ENCODE measurements at regions not wholly inside any gene's neighbourhood (a gene's known extent, or its start where the extent isn't known, plus 50 kb on each side); places are given as distances from the start of the nearest gene placed in this dataset.

- Histone ChIP-seq H3K36me3 (ENCODE audit: control insufficient read depth in 2 of 2, extremely low read depth in 1 of 2, insufficient read depth in 2 of 2, low read length in 2 of 2) (no peaks in the 10 kb centered on the region), H3K9ac (replicated peaks; ENCODE audit: extremely low read depth, insufficient read depth, low read length) (no peak overlapping the region), H3K4me3 (replicated peaks in 1 of 3; ENCODE audit: insufficient read depth in 1 of 3, low read depth in 1 of 3, low read length in 3 of 3) (no peak overlapping the region), H3K4me2 (ENCODE audit: insufficient read depth, low read length) (no peak overlapping the region), H3K4me1 (ENCODE audit: control insufficient read depth, extremely low read depth, insufficient read depth, low read length) (no peaks in the 10 kb centered on the region), H3K27ac (ENCODE audit: insufficient read depth, low read depth, low read length) (no peak overlapping the region), H3K79me2 (ENCODE audit: control insufficient read depth, insufficient read depth, low read length) (no peaks in the 10 kb centered on the region), H3K27me3 (ENCODE audit: control insufficient read depth in 2 of 2, insufficient read depth in 2 of 2, low read length in 2 of 2) (no peaks in the 10 kb centered on the region), H2AFZ (ENCODE audit: low read depth, low read length) (no peak overlapping the region), H4K20me1 (replicated peaks; ENCODE audit: control insufficient read depth, extremely low read depth, insufficient read depth, low read length) (no peaks in the 10 kb centered on the region), H3K9me3 (replicated peaks; ENCODE audit: control insufficient read depth, insufficient read depth, low read length) (no peaks in the 10 kb centered on the region), H3K9me1 (replicated peaks; ENCODE audit: control insufficient read depth, extremely low read depth, insufficient read depth, low read length) (no peaks in the 10 kb centered on the region)
- FAIRE-seq = no peak
- TF ChIP-seq EZH2 (IDR thresholded peaks at IDR 0.05; ENCODE audit: borderline replicate concordance, low read depth, low read length, severe bottlenecking) = no peak
- TF ChIP-seq, protein P1, sequence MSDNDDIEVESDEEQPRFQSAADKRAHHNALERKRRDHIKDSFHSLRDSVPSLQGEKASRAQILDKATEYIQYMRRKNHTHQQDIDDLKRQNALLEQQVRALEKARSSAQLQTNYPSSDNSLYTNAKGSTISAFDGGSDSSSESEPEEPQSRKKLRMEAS (IDR thresholded peaks at IDR 0.05; ENCODE audit: insufficient read depth, insufficient read length) = no peak
- TF ChIP-seq, protein P2, sequence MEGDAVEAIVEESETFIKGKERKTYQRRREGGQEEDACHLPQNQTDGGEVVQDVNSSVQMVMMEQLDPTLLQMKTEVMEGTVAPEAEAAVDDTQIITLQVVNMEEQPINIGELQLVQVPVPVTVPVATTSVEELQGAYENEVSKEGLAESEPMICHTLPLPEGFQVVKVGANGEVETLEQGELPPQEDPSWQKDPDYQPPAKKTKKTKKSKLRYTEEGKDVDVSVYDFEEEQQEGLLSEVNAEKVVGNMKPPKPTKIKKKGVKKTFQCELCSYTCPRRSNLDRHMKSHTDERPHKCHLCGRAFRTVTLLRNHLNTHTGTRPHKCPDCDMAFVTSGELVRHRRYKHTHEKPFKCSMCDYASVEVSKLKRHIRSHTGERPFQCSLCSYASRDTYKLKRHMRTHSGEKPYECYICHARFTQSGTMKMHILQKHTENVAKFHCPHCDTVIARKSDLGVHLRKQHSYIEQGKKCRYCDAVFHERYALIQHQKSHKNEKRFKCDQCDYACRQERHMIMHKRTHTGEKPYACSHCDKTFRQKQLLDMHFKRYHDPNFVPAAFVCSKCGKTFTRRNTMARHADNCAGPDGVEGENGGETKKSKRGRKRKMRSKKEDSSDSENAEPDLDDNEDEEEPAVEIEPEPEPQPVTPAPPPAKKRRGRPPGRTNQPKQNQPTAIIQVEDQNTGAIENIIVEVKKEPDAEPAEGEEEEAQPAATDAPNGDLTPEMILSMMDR (IDR thresholded peaks at IDR 0.05; ENCODE audit: extremely low read depth in 1 of 2, insufficient read depth in 1 of 2, low read depth in 1 of 2, low read length in 2 of 2) = no peak
- no peak for TF ChIP-seq FOS (IDR thresholded peaks at IDR 0.05; ENCODE audit: borderline replicate concordance, insufficient read depth, low read length)
- TF ChIP-seq JUN (IDR thresholded peaks at IDR 0.05; ENCODE audit: borderline replicate concordance, insufficient read depth, insufficient read length, low read depth) = no peak
- no peak for TF ChIP-seq MYC (IDR thresholded peaks at IDR 0.05; ENCODE audit: low read depth, low read length)
- dilution Hi-C loops (cut with MboI; ENCODE audit: extremely low pct_ligation_motif_present, low sequenced_read_pairs) (no loop called here), intact Hi-C loops (cut with micrococcal nuclease) (no loop called here)
- ChIA-PET CTCF (no interaction called here), POLR2A (no interaction called here)
- BruUV-seq (replicated peaks) = no TSS peak
- DNase-seq (ENCODE audit: low read depth, low spot score) = no peak
These were observed 657.1 kb upstream of the SEL1L start for GRCh38 chr14:82190742-82191141.

DNA sequence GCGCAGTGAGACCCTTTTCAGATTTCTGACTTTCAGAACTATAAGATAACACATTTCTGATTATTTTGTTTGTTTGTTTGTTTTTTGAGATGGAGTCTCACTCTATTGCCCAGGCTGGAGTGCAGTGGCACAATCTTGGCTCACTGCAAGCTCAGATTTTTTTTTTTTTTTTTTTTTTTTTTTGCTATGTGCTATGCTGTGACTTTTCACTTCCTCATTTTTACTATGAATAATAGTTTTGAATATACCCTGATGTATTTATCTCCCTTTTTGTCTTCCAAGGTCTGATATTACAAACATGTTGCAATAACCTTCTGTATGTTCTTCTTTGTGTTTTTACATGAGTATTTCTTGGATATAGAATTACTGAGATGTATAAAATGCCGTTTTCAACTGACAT lies 658.7 kb upstream of the SEL1L start:
- no peak overlapping the region for H3K4me2 ChIP-seq (ENCODE audit: insufficient read depth, low read length)
- TF ChIP-seq GATA2 (IDR thresholded peaks at IDR 0.05; ENCODE audit: insufficient read depth, insufficient read length, low read depth, low read length) (no peak), POLR2A (IDR thresholded peaks at IDR 0.05; ENCODE audit: low read depth, low read length) (no peak), MYC (IDR thresholded peaks at IDR 0.05; ENCODE audit: low read depth, low read length) (no peak), POLR2AphosphoS5 (IDR thresholded peaks at IDR 0.05; ENCODE audit: insufficient read depth, low read depth, low read length) (no peak), EZH2 (IDR thresholded peaks at IDR 0.05; ENCODE audit: borderline replicate concordance, low read depth, low read length, severe bottlenecking) (no peak), JUN (IDR thresholded peaks at IDR 0.05; ENCODE audit: borderline replicate concordance, insufficient read depth, insufficient read length, low read depth) (no peak), FOS (IDR thresholded peaks at IDR 0.05; ENCODE audit: borderline replicate concordance, insufficient read depth, low read length) (no peak)
- TF ChIP-seq, protein P1 (IDR thresholded peaks at IDR 0.05; ENCODE audit: insufficient read depth, insufficient read length) = no peak
- TF ChIP-seq, protein P2 (IDR thresholded peaks at IDR 0.05; ENCODE audit: extremely low read depth in 1 of 2, insufficient read depth in 1 of 2, low read depth in 1 of 2, low read length in 2 of 2) = no peak
- no peak for FAIRE-seq
- H4K20me1 ChIP-seq (replicated peaks; ENCODE audit: control insufficient read depth, extremely low read depth, insufficient read depth, low read length) = no peaks in the 10 kb centered on the region
- intact Hi-C loops (cut with micrococcal nuclease) (no loop called here), dilution Hi-C loops (cut with MboI; ENCODE audit: extremely low pct_ligation_motif_present, low sequenced_read_pairs) (no loop called here)
- H2AFZ ChIP-seq (ENCODE audit: low read depth, low read length) = no peak overlapping the region
- no peaks in the 10 kb centered on the region for H3K27me3 ChIP-seq (ENCODE audit: control insufficient read depth in 2 of 2, insufficient read depth in 2 of 2, low read length in 2 of 2)
- CTCF ChIA-PET = no interaction called here
- no peaks in the 10 kb centered on the region for H3K9me3 ChIP-seq (replicated peaks; ENCODE audit: control insufficient read depth, insufficient read depth, low read length)
- no peak overlapping the region for H3K27ac ChIP-seq (ENCODE audit: insufficient read depth, low read depth, low read length)
- no peaks in the 10 kb centered on the region for H3K36me3 ChIP-seq (ENCODE audit: control insufficient read depth in 2 of 2, extremely low read depth in 1 of 2, insufficient read depth in 2 of 2, low read length in 2 of 2)
- H3K9me1 ChIP-seq (replicated peaks; ENCODE audit: control insufficient read depth, extremely low read depth, insufficient read depth, low read length) = no peaks in the 10 kb centered on the region
- no peak overlapping the region for H3K9ac ChIP-seq (replicated peaks; ENCODE audit: extremely low read depth, insufficient read depth, low read length)
- no TSS peak for BruUV-seq (replicated peaks)
- no peaks in the 10 kb centered on the region for H3K79me2 ChIP-seq (ENCODE audit: control insufficient read depth, insufficient read depth, low read length)
- POLR2A ChIA-PET = no interaction called here
- no peaks in the 10 kb centered on the region for H3K4me1 ChIP-seq (ENCODE audit: control insufficient read depth, extremely low read depth, insufficient read depth, low read length)
- H3K4me3 ChIP-seq (replicated peaks in 1 of 3; ENCODE audit: insufficient read depth in 1 of 3, low read depth in 1 of 3, low read length in 3 of 3) = no peak overlapping the region
- no peak for DNase-seq (ENCODE audit: low read depth, low spot score)
